OCI-LY1 (cell line): ENCODE measurements at regions not wholly inside any gene's neighbourhood (a gene's known extent, or its start where the extent isn't known, plus 50 kb on each side); places are given as distances from the start of the nearest gene placed in this dataset.

Experiments used
- CTCF ChIP-seq: fragments of 200-600 bp; sonication (generic), shearing (Covaris generic); IDR thresholded peaks from 2 replicates; pipeline ENCODE4 v1.5.1; 2017; ENCODE audit warnings: mild to moderate bottlenecking, antibody characterized with exemption, low read length, moderate library complexity, mixed read lengths
- EZH2 ChIP-seq: fragments of 200-600 bp; sonication (generic), shearing (Covaris generic); IDR thresholded peaks from 2 replicates; pipeline ENCODE4 v1.8.0; 2017; ENCODE audit warnings: borderline replicate concordance, mixed run types, mild to moderate bottlenecking, antibody characterized with exemption, low read length, moderate library complexity, mixed read lengths

GRCh38 chr7:113698556-113699220 is 220.1 kb downstream of the PPP1R3A start:
- TF ChIP-seq CTCF: peak; percentile 96
- TF ChIP-seq EZH2: no peak
